GM12878 (cell line): ENCODE measurements at regions not wholly inside any gene's neighbourhood (a gene's known extent, or its start where the extent isn't known, plus 50 kb on each side); places are given as distances from the start of the nearest gene placed in this dataset.

ENCODE experiments used
- ATAC-seq: fragments of 200-7000 bp; cut with Tn5 transposase; 3 replicates; pipeline ENCODE4 v1.9.1; 2020; ENCODE audit warnings: mild to moderate bottlenecking, moderate library complexity
- BruUV-seq: library from RNA; stranded (reverse); fragments of 400-500 nt; replicated peaks from 2 replicates; lab custom pipeline; 2021; lab: Mats Ljungman, UMichigan
- CTCF ChIA-PET: fragments of 300-600 bp; sonication (Branson Sonifier 250); formaldehyde crosslinking; extraction: SDS; loops from one replicate; lab custom pipeline; 2021; ENCODE audit warnings: inconsistent platforms; lab: Yijun Ruan, JAX
- POLR2A ChIA-PET: fragments of 350-600 bp; formaldehyde crosslinking; extraction: SDS; loops from one replicate; lab custom pipeline; 2021; ENCODE audit warnings: inconsistent platforms; lab: Charles Lee
- RAD21 ChIA-PET: fragments of 300-600 bp; sonication (Branson Sonifier 250); formaldehyde crosslinking; loops from one replicate; lab custom pipeline; 2023; ENCODE audit warnings: antibody characterized with exemption; ENCODE audit not compliant: unreplicated experiment; lab: Charles Lee
- SMC1A ChIA-PET: fragments of 300-600 bp; sonication (Branson Sonifier 250); formaldehyde crosslinking; loops from one replicate; lab custom pipeline; 2023; ENCODE audit not compliant: unreplicated experiment, uncharacterized antibody; lab: Charles Lee
- DNase-seq: peaks from one replicate; pipeline ENCODE4 v3.0.0-alpha.2; 2011; ENCODE audit warnings: low read depth, low spot score
- FAIRE-seq: peaks from 3 replicates; lab custom pipeline; 2011; peaks lifted over from hg19 to GRCh38; lab: Jason Lieb, UNC
- H2AFZ ChIP-seq: 2 replicates; pipeline ENCODE4 v1.6.0; 2011; ENCODE audit warnings: low read depth, low read length, control low read depth; ENCODE audit not compliant: control insufficient read depth
- H3K27ac ChIP-seq: 2 replicates; pipeline ENCODE4 v1.5.1; 2011; ENCODE audit warnings: control low read depth; ENCODE audit not compliant: control insufficient read depth, insufficient read depth
- H3K27me3 ChIP-seq, 2 experiments: replicated peaks in 1 of 2; 2 replicates each; pipeline versions ENCODE4 v1.6.0 to v1.6.1; 2011; ENCODE audit warnings: low read length in 1 of 2; ENCODE audit not compliant: control insufficient read depth in 2 of 2, insufficient read depth in 2 of 2
- H3K36me3 ChIP-seq, 2 experiments: 2 replicates each; pipeline ENCODE4 v1.5.1; 2011; ENCODE audit warnings: low read length in 1 of 2; ENCODE audit not compliant: control insufficient read depth in 2 of 2, insufficient read depth in 2 of 2
- H3K4me1 ChIP-seq: 2 replicates; pipeline ENCODE4 v1.6.1; 2011; ENCODE audit warnings: mild to moderate bottlenecking, low read length, moderate library complexity, mixed read lengths; ENCODE audit not compliant: control insufficient read depth, insufficient read depth
- H3K4me2 ChIP-seq: 2 replicates; pipeline ENCODE4 v1.6.0; 2011; ENCODE audit warnings: control low read depth; ENCODE audit not compliant: control insufficient read depth, insufficient read depth
- H3K4me3 ChIP-seq: fragments of 200-600 bp; sonication (generic); 2 replicates; pipeline ENCODE4 v1.5.1; 2016
- H3K79me2 ChIP-seq: 2 replicates; pipeline ENCODE4 v1.6.0; 2011; ENCODE audit warnings: low read length; ENCODE audit not compliant: control insufficient read depth, insufficient read depth
- H3K9ac ChIP-seq: 2 replicates; pipeline ENCODE4 v1.8.0; 2011; ENCODE audit warnings: low read length, control low read depth, mixed read lengths; ENCODE audit not compliant: control insufficient read depth, insufficient read depth
- H3K9me3 ChIP-seq: replicated peaks from 3 replicates; pipeline ENCODE4 v1.5.1; 2011; ENCODE audit warnings: mild to moderate bottlenecking, low read length; ENCODE audit not compliant: control insufficient read depth, insufficient read depth
- H4K20me1 ChIP-seq: 2 replicates; pipeline ENCODE4 v1.6.0; 2011; ENCODE audit not compliant: control insufficient read depth, insufficient read depth
- BACH1 ChIP-seq: fragments of 450-650 bp; IDR thresholded peaks from 2 replicates; pipeline ENCODE4 v1.6.1; 2017; ENCODE audit warnings: mild to moderate bottlenecking, borderline replicate concordance
- CBX3 ChIP-seq: fragments of 200-600 bp; sonication (generic); IDR thresholded peaks from 2 replicates; pipeline ENCODE4 v1.6.1; 2016; ENCODE audit warnings: low read depth, borderline replicate concordance
- ELK1 ChIP-seq: IDR thresholded peaks from 2 replicates; pipeline ENCODE4 v1.6.1; 2012; ENCODE audit warnings: low read depth, low read length, improper control_type of control experiment
- HDAC6 ChIP-seq: fragments of 200-600 bp; sonication (generic); IDR thresholded peaks from one replicate; pipeline ENCODE4 v1.8.0; 2017; ENCODE audit warnings: antibody characterized with exemption; ENCODE audit not compliant: unreplicated experiment
- JUND ChIP-seq: IDR thresholded peaks from 2 replicates; pipeline ENCODE4 v1.6.1; 2012; ENCODE audit warnings: low read depth, mild to moderate bottlenecking, low read length, improper control_type of control experiment, moderate library complexity
- ZNF207 ChIP-seq: fragments of 450-650 bp; IDR thresholded peaks from 2 replicates; pipeline ENCODE4 v1.6.1; 2014; ENCODE audit warnings: antibody characterized with exemption, mild to moderate bottlenecking, borderline replicate concordance
- WGBS: methylation state at CpG from one replicate; pipeline ENCODE4 v1.1.6; 2016; ENCODE audit warnings: low lambda C conversion rate; ENCODE audit not compliant: insufficient replicate concordance, insufficient coverage; ENCODE audit errors: missing lambda C conversion rate; 5-methylcytosine and 5-hydroxymethylcytosine counted together
- in situ Hi-C: fragments of 300-500 bp; cut with MboI; formaldehyde crosslinking; loops from 9 replicates; pipeline ENCODE4 v1.14.3; 2018; ENCODE audit warnings: mixed read lengths
- intact Hi-C: fragments of 100-400 bp; cut with micrococcal nuclease; formaldehyde crosslinking; loops from one replicate; pipeline ENCODE4 v1.14.2; 2022; ENCODE audit not compliant: unreplicated experiment

GRCh38 chr2:186032102-186032738 lies 293.6 kb downstream of the FSIP2 start:
- DNase-seq (no peak), ATAC-seq (peak; percentile 45; the same call in 1 of the 3 replicates), FAIRE-seq (no peak)
- H3K4me2 ChIP-seq, result no peak overlapping the region
- no peak overlapping the region for H3K4me3 ChIP-seq
- no peak overlapping the region for H3K9ac ChIP-seq
- SMC1A ChIA-PET, result interaction anchor here (1.4 to 1.5 kb wide), 2 partner anchors 10 to 20 kb away, joined by 5 to 9 read pairs; no protein-coding TSS in a partner anchor
- no peaks in the 10 kb centered on the region for H3K27me3 ChIP-seq
- BruUV-seq, result no TSS peak
- no peak overlapping the region for H2AFZ ChIP-seq
- H4K20me1 ChIP-seq, result no peaks in the 10 kb centered on the region
- WGBS, result 65% methylated on average over 2 of the region's 2 CpGs
- in situ Hi-C loops (no loop called here), intact Hi-C loops (no loop called here)
- H3K4me1 ChIP-seq, result no peaks in the 10 kb centered on the region
- CTCF ChIA-PET, result interaction anchor here (2.1 to 2.2 kb wide), 2 partner anchors 9 to 13 kb away, joined by 4 to 6 read pairs; no protein-coding TSS in a partner anchor
- TF ChIP-seq ELK1 (no peak), CBX3 (no peak), ZNF207 (no peak), HDAC6 (no peak), BACH1 (no peak), JUND (no peak)
- no peak overlapping the region for H3K27ac ChIP-seq
- H3K36me3 ChIP-seq, result no peaks in the 10 kb centered on the region
- RAD21 ChIA-PET, result no interaction called here
- H3K79me2 ChIP-seq, result no peaks in the 10 kb centered on the region
- POLR2A ChIA-PET, result no interaction called here
- no peaks in the 10 kb centered on the region for H3K9me3 ChIP-seq
